ENCODE measurements at regions not wholly inside any gene's neighbourhood (a gene's known extent, or its start where the extent isn't known, plus 50 kb on each side); places are given as distances from the start of the nearest gene placed in this dataset.
A peak's percentile ranks its signal among the peaks of the same experiment; 100 is the strongest.

DNA sequence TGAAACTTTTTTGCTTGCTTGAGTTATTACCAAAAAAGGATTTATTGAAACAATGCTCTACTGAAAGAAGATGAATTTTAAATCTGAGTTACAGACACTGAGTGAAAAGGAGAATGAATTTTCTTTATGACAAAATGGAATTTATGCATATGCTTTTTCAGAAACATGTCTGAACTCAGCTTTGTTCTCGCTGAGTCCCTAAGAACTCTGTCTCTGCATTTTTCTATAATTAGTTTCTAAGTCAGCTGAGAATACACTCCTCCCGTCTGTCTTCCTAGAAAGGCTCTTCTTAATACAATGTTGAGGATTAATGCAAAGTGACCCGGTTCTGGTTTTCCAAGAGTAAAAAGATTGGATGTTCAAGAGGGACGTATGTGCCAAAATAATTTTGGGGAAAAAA, 463.5 kb downstream of the NKX6-1 start:
- H3K9me3 ChIP-seq (ENCODE audit: insufficient read depth, low read depth): no peaks in the 10 kb centered on the region
- no peaks in the 10 kb centered on the region for H3F3A ChIP-seq (ENCODE audit: insufficient read depth, low read depth)
- no peaks in the 10 kb centered on the region for H3K4me1 ChIP-seq (replicated peaks; ENCODE audit: insufficient read depth)
- H3K4me3 ChIP-seq: no peak overlapping the region
- BruUV-seq (replicated peaks): no TSS peak
- no peaks in the 10 kb centered on the region for H3K36me3 ChIP-seq (ENCODE audit: low read depth)
- no peaks in the 10 kb centered on the region for H3K9me2 ChIP-seq (ENCODE audit: insufficient read depth)
- H3K27me3 ChIP-seq (ENCODE audit: insufficient read depth, low read depth): no peaks in the 10 kb centered on the region
- H4K20me1 ChIP-seq (ENCODE audit: insufficient read depth): no peaks in the 10 kb centered on the region
- TF ChIP-seq, protein P1, sequence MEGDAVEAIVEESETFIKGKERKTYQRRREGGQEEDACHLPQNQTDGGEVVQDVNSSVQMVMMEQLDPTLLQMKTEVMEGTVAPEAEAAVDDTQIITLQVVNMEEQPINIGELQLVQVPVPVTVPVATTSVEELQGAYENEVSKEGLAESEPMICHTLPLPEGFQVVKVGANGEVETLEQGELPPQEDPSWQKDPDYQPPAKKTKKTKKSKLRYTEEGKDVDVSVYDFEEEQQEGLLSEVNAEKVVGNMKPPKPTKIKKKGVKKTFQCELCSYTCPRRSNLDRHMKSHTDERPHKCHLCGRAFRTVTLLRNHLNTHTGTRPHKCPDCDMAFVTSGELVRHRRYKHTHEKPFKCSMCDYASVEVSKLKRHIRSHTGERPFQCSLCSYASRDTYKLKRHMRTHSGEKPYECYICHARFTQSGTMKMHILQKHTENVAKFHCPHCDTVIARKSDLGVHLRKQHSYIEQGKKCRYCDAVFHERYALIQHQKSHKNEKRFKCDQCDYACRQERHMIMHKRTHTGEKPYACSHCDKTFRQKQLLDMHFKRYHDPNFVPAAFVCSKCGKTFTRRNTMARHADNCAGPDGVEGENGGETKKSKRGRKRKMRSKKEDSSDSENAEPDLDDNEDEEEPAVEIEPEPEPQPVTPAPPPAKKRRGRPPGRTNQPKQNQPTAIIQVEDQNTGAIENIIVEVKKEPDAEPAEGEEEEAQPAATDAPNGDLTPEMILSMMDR (conservative IDR thresholded peaks at IDR 0.05): no peak
- no peak for TF ChIP-seq EZH2 (IDR thresholded peaks at IDR 0.05; ENCODE audit: low read depth)
- intact Hi-C loops (cut with micrococcal nuclease; ENCODE audit: unreplicated experiment): no loop called here
- DNase-seq: no peak
- ChIA-PET CTCF (no interaction called here), POLR2A (ENCODE audit: unreplicated experiment) (no interaction called here)
- no peak overlapping the region for H3K27ac ChIP-seq
- H2AFZ ChIP-seq: no peak overlapping the region
- no peak overlapping the region for H3K4me2 ChIP-seq
- H3K79me2 ChIP-seq (ENCODE audit: low read depth): no peaks in the 10 kb centered on the region

DNA sequence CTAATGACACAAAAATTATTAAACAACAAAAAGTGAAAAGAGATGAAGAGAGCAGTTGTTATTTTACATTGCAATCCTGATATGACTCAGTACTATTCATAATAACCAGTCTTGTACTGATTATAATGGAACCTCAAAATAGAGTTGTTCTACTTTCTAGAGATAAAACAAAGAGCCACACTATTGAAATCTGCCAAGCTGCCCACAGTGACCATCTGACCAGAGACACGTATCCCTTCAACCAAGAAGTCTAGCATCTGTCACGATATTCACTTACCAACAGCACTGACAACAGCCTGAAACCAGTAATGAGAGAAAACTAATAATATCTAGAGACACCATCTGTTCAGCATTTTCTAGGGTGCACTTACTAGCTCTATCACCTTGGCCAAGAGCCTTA, 466.7 kb downstream of the NKX6-1 start:
- POLR2A ChIA-PET (ENCODE audit: unreplicated experiment): no interaction called here
- H3K79me2 ChIP-seq (ENCODE audit: low read depth): no peaks in the 10 kb centered on the region
- no peak for DNase-seq
- TF ChIP-seq, protein P1 (conservative IDR thresholded peaks at IDR 0.05): no peak
- TF ChIP-seq EZH2 (IDR thresholded peaks at IDR 0.05; ENCODE audit: low read depth): no peak
- H3K9me3 ChIP-seq (ENCODE audit: insufficient read depth, low read depth): no peaks in the 10 kb centered on the region
- H2AFZ ChIP-seq: no peak overlapping the region
- no peaks in the 10 kb centered on the region for H3K27me3 ChIP-seq (ENCODE audit: insufficient read depth, low read depth)
- CTCF ChIA-PET: no interaction called here
- no peaks in the 10 kb centered on the region for H3F3A ChIP-seq (ENCODE audit: insufficient read depth, low read depth)
- no TSS peak for BruUV-seq (replicated peaks)
- H3K9me2 ChIP-seq (ENCODE audit: insufficient read depth): no peaks in the 10 kb centered on the region
- no peak overlapping the region for H3K27ac ChIP-seq
- no peaks in the 10 kb centered on the region for H3K36me3 ChIP-seq (ENCODE audit: low read depth)
- no peaks in the 10 kb centered on the region for H3K4me1 ChIP-seq (replicated peaks; ENCODE audit: insufficient read depth)
- no peaks in the 10 kb centered on the region for H4K20me1 ChIP-seq (ENCODE audit: insufficient read depth)
- no peak overlapping the region for H3K4me3 ChIP-seq
- intact Hi-C loops (cut with micrococcal nuclease; ENCODE audit: unreplicated experiment): no loop called here
- H3K4me2 ChIP-seq: no peak overlapping the region

DNA sequence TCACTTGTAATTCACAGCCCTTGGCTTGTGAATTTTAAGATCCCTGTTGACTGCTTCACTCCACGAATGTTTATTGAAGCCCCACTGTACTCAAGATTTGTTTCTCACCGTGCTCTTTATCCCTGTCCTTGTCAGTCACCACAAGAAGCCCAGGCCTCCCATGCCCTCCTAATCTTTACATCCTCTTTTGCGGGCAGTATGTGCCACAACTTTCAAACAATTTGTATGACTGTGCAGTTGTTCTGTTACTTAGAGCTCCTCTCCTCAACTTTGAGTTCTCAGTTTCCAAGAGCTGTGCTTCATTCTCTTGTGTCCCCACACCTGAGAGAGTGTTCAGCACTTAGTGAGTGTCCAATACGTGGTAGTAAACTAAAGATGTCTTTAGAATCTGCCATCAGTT, 467.7 kb downstream of the NKX6-1 start:
- H3K9me2 ChIP-seq (ENCODE audit: insufficient read depth): no peaks in the 10 kb centered on the region
- no peaks in the 10 kb centered on the region for H4K20me1 ChIP-seq (ENCODE audit: insufficient read depth)
- H3K79me2 ChIP-seq (ENCODE audit: low read depth): no peaks in the 10 kb centered on the region
- H3K27me3 ChIP-seq (ENCODE audit: insufficient read depth, low read depth): no peaks in the 10 kb centered on the region
- H2AFZ ChIP-seq: 0 out of 2 replicates have a peak overlapping the region, but pooled peaks have one; percentile 33
- H3F3A ChIP-seq (ENCODE audit: insufficient read depth, low read depth): no peaks in the 10 kb centered on the region
- H3K4me1 ChIP-seq (replicated peaks; ENCODE audit: insufficient read depth): no peaks in the 10 kb centered on the region
- DNase-seq: no peak
- no peak for TF ChIP-seq EZH2 (IDR thresholded peaks at IDR 0.05; ENCODE audit: low read depth)
- TF ChIP-seq, protein P1 (conservative IDR thresholded peaks at IDR 0.05): no peak
- intact Hi-C loops (cut with micrococcal nuclease; ENCODE audit: unreplicated experiment): no loop called here
- no TSS peak for BruUV-seq (replicated peaks)
- no peaks in the 10 kb centered on the region for H3K36me3 ChIP-seq (ENCODE audit: low read depth)
- ChIA-PET CTCF (no interaction called here), POLR2A (ENCODE audit: unreplicated experiment) (no interaction called here)
- H3K4me2 ChIP-seq: no peak overlapping the region
- H3K4me3 ChIP-seq: no peak overlapping the region
- H3K27ac ChIP-seq: no peak overlapping the region
- H3K9me3 ChIP-seq (ENCODE audit: insufficient read depth, low read depth): no peaks in the 10 kb centered on the region
